ENCODE measurements at regions not wholly inside any gene's neighbourhood (a gene's known extent, or its start where the extent isn't known, plus 50 kb on each side); places are given as distances from the start of the nearest gene placed in this dataset.
A peak's percentile ranks its signal among the peaks of the same experiment; 100 is the strongest.

GRCh38 chr3:43999728-44000319 is 241.9 kb upstream of the TOPAZ1 start:
- H3K27ac ChIP-seq (ENCODE audit: low read depth, low read length, poor library complexity, severe bottlenecking) = no peak overlapping the region
- H2AFZ ChIP-seq (ENCODE audit: low read length) = no peak overlapping the region
- no peak overlapping the region; the same call in 1 of the 2 replicates for H3K9ac ChIP-seq (ENCODE audit: low read length)

GRCh38 chr3:44000586-44000985 is 241.1 kb upstream of the TOPAZ1 start:
- peaks cover 6% of the 10 kb centered on the region; the same call in 1 of the 2 replicates for H3K27me3 ChIP-seq (ENCODE audit: insufficient read depth, low read length)
- no peak overlapping the region for H3K4me2 ChIP-seq (ENCODE audit: low read length)
- H3K79me2 ChIP-seq (ENCODE audit: insufficient read depth, low read length) = no peaks in the 10 kb centered on the region
- H3F3A ChIP-seq (ENCODE audit: insufficient read depth, low read length) = no peaks in the 10 kb centered on the region
- H3K36me3 ChIP-seq (ENCODE audit: insufficient read depth, low read length) = no peaks in the 10 kb centered on the region
- no peaks in the 10 kb centered on the region for H3K9me2 ChIP-seq (ENCODE audit: low read depth, low read length)
- TF ChIP-seq CTCF (IDR thresholded peaks at IDR 0.05; ENCODE audit: low read length) (no peak), EZH2 (IDR thresholded peaks at IDR 0.05; ENCODE audit: borderline replicate concordance, low read length) (no peak)
- H3K27ac ChIP-seq (ENCODE audit: low read depth, low read length, poor library complexity, severe bottlenecking) = no peak overlapping the region
- H3K4me3 ChIP-seq (ENCODE audit: low read depth, low read length, poor library complexity, severe bottlenecking) = no peak overlapping the region
- H3K9ac ChIP-seq (ENCODE audit: low read length) = no peak overlapping the region
- H4K20me1 ChIP-seq (ENCODE audit: insufficient read depth, low read length) = no peaks in the 10 kb centered on the region
- no peak overlapping the region for H2AFZ ChIP-seq (ENCODE audit: low read length)
- H3K4me1 ChIP-seq (ENCODE audit: insufficient read depth, low read length, severe bottlenecking) = peaks cover 12% of the 10 kb centered on the region
- H3K9me3 ChIP-seq (ENCODE audit: low read length) = no peaks in the 10 kb centered on the region

More at GRCh38 chr3:43999728-44000319, 241.9 kb upstream of the TOPAZ1 start:
- H3K4me2 ChIP-seq (ENCODE audit: low read length) = peak overlapping the region; percentile 70
- no peaks in the 10 kb centered on the region for H3K79me2 ChIP-seq (ENCODE audit: insufficient read depth, low read length)
- H3K4me1 ChIP-seq (ENCODE audit: insufficient read depth, low read length, severe bottlenecking) = peaks cover 12% of the 10 kb centered on the region
- H3F3A ChIP-seq (ENCODE audit: insufficient read depth, low read length) = no peaks in the 10 kb centered on the region
- H3K27me3 ChIP-seq (ENCODE audit: insufficient read depth, low read length) = peaks cover 6% of the 10 kb centered on the region; the same call in 1 of the 2 replicates
- peak overlapping the region; percentile 57 for H3K4me3 ChIP-seq (ENCODE audit: low read depth, low read length, poor library complexity, severe bottlenecking)
- no peaks in the 10 kb centered on the region for H3K9me2 ChIP-seq (ENCODE audit: low read depth, low read length)
- H4K20me1 ChIP-seq (ENCODE audit: insufficient read depth, low read length) = no peaks in the 10 kb centered on the region
- no peaks in the 10 kb centered on the region for H3K36me3 ChIP-seq (ENCODE audit: insufficient read depth, low read length)
- TF ChIP-seq EZH2 (IDR thresholded peaks at IDR 0.05; ENCODE audit: borderline replicate concordance, low read length) (no peak), CTCF (IDR thresholded peaks at IDR 0.05; ENCODE audit: low read length) (no peak)
- H3K9me3 ChIP-seq (ENCODE audit: low read length) = no peaks in the 10 kb centered on the region

- H3K9ac ChIP-seq (ENCODE audit: low read length) = no peak overlapping the region
- no peak overlapping the region for H3K27ac ChIP-seq (ENCODE audit: low read depth, low read length, poor library complexity, severe bottlenecking)
- H3K4me3 ChIP-seq (ENCODE audit: low read depth, low read length, poor library complexity, severe bottlenecking) = no peak overlapping the region
- TF ChIP-seq CTCF (IDR thresholded peaks at IDR 0.05; ENCODE audit: low read length) (no peak), EZH2 (IDR thresholded peaks at IDR 0.05; ENCODE audit: borderline replicate concordance, low read length) (no peak)
- no peaks in the 10 kb centered on the region for H4K20me1 ChIP-seq (ENCODE audit: insufficient read depth, low read length)
- H3K36me3 ChIP-seq (ENCODE audit: insufficient read depth, low read length) = no peaks in the 10 kb centered on the region
- peaks cover 6% of the 10 kb centered on the region; the same call in 1 of the 2 replicates for H3K27me3 ChIP-seq (ENCODE audit: insufficient read depth, low read length)
- no peaks in the 10 kb centered on the region for H3K79me2 ChIP-seq (ENCODE audit: insufficient read depth, low read length)
- H3K9me3 ChIP-seq (ENCODE audit: low read length) = no peaks in the 10 kb centered on the region
- no peaks in the 10 kb centered on the region for H3K9me2 ChIP-seq (ENCODE audit: low read depth, low read length)
- no peak overlapping the region for H3K4me2 ChIP-seq (ENCODE audit: low read length)
- peaks cover 12% of the 10 kb centered on the region for H3K4me1 ChIP-seq (ENCODE audit: insufficient read depth, low read length, severe bottlenecking)
- no peak overlapping the region for H2AFZ ChIP-seq (ENCODE audit: low read length)
- no peaks in the 10 kb centered on the region for H3F3A ChIP-seq (ENCODE audit: insufficient read depth, low read length)
These were observed 240.6 kb upstream of the TOPAZ1 start for GRCh38 chr3:44001072-44001471.
